NCI-H748 (cell line): ENCODE measurements at regions not wholly inside any gene's neighbourhood (a gene's known extent, or its start where the extent isn't known, plus 50 kb on each side); places are given as distances from the start of the nearest gene placed in this dataset.
"Not testable (repeated sequence)": the region's sequence is repeated elsewhere in the genome, so short reads cannot be mapped to it uniquely, and the experiment has no call there.

Experiments used
- DNase-seq: peaks from one replicate; lab custom pipeline; 2025; ENCODE audit not compliant: unreplicated experiment; lab: John Stamatoyannopoulos, UW

DNA sequence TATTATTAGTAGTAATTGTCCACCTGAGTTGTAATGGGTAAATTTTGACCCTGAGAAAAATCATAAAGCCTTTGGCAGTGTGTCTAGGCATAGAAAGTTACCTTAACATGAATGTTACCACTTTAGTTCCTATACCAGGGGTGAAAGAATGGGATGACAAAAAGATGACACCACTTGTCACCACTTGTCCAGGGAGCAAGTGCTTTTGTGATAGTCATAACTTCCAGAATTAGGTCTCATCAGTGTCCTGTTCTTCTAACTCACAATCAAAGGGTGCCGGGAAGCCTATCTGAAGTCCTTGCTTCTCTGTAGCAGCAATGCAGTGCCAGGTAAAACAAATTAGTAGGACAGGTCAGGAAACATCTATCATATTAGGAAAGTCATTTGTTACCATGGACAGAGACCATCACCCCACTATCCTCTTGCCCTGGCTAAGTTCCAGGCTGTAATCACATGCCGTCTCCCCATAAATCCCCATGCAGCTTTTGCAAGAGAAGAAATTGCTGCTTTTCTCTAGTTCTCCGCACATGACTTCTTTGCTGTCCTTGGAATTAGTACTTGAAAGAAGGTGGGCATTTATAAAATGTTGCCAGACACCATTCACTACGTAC, 156.5 kb upstream of the SGCD start:
- no peak for DNase-seq

DNA sequence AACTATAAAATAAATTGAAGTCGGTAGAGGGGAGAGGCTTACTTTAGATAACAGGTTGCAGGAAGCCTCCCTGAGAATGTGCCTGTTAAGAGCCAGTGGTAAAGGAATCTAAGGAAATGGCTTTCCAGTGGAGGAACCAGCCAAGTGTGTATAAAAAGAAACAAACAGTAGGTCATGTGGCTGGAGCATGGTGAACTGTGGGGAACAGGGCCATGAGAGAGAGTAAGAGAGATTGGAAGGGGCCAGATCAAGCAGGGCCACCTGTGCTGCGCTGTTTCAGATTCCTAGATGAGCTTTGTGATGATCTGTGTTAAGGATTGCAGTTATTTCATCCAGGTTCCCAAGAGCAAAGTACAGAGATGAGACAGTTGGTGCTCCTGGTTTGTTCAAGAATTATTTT, 152.7 kb upstream of the SGCD start:
- no peak for DNase-seq

GRCh38 chr5:156178117-156178516, 148.8 kb upstream of the SGCD start:
- no peak for DNase-seq

- no peak for DNase-seq
Observed at GRCh38 chr5:156181656-156182055, 145.3 kb upstream of the SGCD start.

- no peak for DNase-seq
Observed at GRCh38 chr5:156182174-156182967, 144.6 kb upstream of the SGCD start.

DNA sequence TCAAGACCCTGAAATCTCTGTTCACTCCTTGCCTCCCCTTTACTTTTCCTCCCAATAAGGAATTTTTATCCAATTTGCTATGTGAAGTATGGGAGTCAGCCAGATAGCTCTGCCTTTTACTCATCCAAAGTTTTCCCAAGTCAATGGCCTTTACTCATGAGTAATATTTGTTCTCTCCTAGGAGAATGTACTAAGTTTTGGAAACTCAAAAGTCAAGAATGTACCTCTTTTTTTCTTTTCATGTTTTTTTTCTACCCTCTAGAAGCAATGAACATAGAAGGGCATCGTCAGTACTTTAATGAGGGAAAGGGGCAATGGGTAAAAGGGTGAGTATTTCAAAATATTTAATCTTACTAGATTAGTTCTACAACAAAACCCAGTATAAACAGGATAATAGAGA, 140.2 kb upstream of the SGCD start:
- no peak for DNase-seq

DNA sequence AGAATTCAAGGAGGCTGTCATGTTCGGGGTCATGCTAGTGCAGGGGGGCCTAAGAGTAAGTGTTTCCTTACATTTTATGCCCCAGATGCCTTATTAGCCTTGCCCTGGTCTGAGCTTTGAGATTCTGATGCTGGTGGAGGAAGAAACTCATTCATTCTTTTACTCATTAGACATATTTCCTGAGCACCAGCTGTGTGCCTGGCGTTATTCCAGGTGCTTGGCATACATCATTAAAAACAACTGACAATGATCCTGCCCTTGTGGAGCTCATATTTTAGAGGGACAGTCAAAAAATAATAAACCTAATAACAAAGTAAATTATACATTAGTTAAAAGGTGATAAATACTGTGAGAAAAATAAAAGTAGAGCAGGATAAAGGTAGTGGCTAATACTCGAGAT, 138.9 kb upstream of the SGCD start:
- DNase-seq, result peak; percentile 40

DNA sequence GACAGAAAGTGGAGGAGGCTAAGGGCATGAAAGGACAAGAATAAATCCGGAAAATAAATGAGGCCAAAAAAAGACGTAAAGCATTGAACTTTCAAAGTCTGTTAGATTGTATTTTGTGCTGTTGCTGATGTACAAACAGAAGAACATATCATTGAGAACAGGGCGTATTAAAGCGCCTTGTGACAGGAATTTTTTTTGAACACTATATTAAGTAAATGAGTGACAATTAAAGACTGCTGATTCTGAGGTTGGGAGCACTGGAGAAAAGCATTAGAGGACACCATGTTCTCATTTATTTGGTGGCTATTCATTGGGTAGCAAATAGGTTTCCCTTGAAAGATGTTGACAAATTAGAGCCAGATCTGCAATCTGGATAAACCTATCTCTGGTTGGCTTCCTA, 137.3 kb upstream of the SGCD start:
- no peak for DNase-seq

GRCh38 chr5:156191547-156191946, 135.4 kb upstream of the SGCD start:
- no peak for DNase-seq

DNA sequence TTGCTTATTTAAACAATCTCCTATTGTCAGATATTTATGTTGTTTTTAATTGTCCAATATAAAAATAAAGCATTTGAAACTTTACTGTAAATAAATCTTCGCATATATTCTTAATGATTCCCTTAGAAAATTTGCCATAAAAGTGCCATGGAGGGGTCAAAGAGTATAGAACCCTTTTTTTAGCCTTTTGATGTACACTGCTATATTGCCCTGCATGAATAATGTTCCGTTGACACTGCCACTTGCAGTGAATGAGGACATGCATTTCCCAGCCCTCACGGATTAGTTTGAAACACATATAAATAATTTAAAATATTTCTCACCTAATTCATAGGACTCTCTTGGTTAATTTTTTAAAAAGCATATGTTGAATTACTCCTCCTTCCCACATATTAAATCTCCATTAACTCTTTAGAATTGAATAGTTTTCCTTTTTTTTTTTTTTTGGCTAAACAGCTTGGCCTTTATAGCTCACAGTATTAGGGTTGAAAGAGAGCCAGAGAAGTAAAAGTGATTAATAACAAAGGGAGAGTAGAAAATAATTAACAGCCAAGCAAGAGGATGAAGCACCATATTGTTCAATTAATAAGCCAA, 129.8 kb upstream of the SGCD start:
- no peak for DNase-seq

DNA sequence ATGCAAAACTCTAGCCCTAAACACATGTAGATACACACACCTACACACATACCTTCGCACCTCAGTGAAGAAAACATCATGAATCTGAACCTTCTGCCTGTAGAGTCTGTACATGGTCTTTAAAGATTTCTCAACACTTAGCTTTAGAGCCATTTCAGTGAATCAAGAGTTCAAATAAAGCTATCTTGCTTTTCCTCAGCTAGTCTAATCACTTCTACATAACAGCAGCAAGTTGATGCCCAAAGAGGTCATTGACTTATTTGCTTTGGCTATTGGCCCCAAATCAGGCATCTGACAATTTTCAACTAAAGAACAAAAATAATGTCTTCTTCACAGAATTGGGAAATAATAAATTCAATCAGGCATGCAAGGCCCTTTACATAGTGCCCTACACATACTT, 127.9 kb upstream of the SGCD start:
- no peak for DNase-seq

GRCh38 chr5:156200938-156201787, 125.8 kb upstream of the SGCD start:
- DNase-seq, result no peak

DNA sequence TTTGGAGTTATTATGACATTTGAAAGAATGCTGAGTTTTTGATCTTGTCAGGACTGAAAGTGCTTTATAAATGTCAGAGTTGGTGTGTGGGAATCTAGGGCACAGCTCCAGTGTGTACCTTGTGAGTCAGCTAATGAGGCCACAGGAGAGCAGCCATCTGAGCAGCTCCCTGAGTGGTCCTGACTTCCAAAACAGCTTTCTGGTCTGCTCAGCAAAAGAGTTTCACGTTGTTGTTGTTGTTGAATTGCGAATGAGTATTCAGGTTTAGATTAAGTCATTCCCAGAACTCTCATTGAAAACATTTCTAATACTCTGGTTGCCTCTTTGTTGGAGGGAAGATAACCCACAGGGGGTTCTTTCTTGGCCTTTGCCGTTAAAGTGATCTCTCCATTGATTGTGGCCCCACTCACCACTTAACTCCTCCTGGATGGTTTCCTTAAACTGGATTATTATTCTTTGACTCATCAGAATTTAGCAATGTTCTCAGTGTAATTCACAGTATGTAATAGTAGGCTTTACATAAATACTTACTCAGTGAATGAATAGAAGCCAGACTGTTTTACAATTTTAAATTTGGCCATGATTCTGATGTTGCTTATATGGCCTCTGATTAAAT, 125.1 kb upstream of the SGCD start:
- no peak for DNase-seq

- DNase-seq, result no peak
Observed at GRCh38 chr5:156208271-156208670, 118.7 kb upstream of the SGCD start.

- DNase-seq, result no peak
Observed at GRCh38 chr5:156218367-156219158, 108.4 kb upstream of the SGCD start.

DNA sequence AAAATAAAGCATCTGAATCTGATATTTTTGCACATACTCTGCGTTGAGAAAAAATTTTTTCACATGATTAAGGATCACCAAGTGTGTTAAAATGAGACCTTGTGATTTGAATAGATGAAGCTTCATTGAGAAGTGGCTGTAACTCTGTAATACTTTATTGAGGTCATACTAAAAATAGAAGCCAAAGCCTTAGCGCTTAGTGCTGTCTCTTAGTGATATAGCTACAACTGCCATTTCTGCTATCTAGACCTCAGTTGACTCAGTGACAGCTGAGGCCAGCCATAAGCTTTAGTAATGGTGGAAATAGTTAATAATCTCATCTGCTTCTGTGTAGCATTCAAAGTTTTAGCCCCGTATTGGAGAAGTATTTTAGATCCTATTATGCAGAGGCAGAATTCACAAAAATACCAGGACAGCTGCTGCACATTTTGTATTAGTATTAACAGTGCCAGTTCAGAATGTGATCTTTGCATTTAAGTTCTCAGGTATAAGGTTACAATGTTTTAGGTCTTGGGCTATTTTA, 107.4 kb upstream of the SGCD start:
- no peak for DNase-seq

- no peak for DNase-seq
Observed at GRCh38 chr5:156221816-156222215, 105.1 kb upstream of the SGCD start.

DNA sequence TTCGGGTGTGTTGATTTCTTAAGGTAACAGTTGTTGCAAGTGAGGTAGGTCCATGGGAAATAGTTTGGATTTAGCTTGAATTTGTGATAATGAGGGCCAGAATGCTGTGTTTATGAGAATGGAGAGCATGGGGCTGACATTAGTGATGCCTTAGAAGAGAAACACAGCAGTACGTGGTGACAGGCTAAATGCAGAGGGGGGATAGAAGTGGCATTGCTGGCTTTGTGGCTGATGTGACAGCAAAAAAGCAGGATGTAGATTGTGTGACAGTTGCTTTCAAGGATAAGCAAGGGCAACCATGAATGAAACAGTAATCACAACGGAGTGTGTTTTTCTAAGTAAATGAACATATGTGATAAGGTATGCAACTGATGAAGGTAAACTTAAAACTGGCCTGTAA, 103.4 kb upstream of the SGCD start:
- no peak for DNase-seq

DNA sequence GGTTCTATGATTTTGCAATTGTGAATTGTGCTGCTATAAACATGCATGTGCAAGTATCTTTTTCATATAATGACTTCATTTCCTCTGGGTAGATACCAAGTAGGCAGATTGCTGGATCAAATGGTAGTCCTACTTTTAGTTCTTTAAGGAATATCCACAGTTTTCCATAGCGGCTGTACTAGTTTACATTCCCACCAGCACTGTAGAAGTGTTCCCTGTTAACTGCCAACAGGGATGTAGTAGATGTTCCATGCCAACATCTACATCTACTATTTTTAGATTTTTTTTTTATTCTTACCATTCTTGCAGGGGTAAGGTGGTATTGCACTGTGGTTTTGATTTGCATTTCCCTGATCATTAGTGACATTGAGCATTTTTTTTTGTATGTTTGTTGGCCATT, 100.5 kb upstream of the SGCD start:
- not testable (repeated sequence) for DNase-seq

- DNase-seq, result no peak
Observed at GRCh38 chr5:156230887-156231286, 96.1 kb upstream of the SGCD start.
